ENCODE measurements at regions not wholly inside any gene's neighbourhood (a gene's known extent, or its start where the extent isn't known, plus 50 kb on each side); places are given as distances from the start of the nearest gene placed in this dataset.
"Not testable (repeated sequence)": the region's sequence is repeated elsewhere in the genome, so short reads cannot be mapped to it uniquely, and the experiment has no call there.

DNA sequence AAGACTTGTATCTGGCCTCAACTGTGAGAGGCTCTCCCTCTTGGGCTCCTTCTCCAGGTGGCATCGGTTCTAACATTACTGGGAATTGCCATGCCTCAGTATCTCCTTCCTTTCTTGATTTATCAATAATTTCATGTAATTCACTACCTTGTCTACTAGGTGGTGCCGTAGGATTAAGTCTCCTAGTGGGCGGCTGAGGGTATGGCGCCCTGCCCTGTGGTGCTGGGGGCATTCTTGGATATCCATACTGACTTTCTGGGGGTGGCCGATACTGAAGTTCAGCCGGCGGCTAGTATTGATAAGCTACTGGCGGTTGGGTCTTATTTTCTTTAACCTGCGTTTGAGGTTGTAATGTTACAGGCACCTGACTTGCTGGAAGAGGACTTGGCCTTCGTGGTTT lies 164.2 kb upstream of the TMPRSS15 start:
- not testable (repeated sequence) for DNase-seq

DNA sequence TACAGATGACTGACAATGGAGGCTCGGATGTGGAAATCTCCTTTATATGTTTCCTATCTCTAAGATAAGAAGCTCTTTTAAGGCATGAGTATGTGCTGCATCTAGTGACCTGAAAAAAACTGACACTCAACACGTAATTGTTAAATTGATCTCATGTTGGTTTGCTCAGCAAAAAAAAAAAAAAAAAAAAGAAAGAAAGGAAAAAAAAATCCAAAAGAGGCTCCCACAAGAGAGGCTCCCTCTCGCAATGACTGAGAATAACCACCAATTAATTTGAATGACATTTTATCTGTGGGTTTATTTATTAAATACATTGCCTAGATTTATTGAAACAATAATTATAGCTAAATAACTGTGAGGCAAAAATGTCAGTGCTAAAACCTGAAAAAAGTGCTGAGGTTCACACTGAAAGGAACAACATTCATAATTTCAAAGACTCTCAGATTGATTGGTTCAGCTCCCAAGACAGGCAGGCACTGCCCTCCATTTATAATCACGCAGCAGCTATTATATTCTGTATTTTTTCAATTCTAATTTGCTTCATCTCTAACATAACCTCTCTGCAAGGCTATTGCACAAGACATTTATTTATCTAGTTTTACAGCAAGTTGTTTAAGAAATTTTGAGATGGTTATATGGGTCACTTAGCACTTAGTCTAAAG lies 184.5 kb upstream of the TMPRSS15 start:
- no peak for DNase-seq

DNA sequence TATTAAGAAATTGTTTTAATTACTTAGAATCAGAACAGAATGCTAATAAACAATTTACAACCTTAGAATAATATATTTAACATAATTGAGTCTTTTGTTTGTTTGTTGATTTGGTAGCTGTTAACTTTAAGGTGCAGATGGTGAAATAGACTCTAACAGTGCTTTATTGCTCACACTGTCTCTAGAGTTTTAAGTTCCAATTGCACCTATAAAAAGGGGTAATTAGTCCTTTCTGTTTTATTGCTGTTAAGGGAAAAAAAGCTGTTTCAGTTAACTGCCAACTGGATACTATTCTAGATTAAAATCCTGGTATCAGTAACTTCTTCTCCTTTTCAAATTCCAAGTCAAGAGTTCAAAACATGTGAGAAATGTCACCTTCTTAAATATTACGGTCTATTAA lies 197.6 kb upstream of the TMPRSS15 start:
- no peak for DNase-seq

DNA sequence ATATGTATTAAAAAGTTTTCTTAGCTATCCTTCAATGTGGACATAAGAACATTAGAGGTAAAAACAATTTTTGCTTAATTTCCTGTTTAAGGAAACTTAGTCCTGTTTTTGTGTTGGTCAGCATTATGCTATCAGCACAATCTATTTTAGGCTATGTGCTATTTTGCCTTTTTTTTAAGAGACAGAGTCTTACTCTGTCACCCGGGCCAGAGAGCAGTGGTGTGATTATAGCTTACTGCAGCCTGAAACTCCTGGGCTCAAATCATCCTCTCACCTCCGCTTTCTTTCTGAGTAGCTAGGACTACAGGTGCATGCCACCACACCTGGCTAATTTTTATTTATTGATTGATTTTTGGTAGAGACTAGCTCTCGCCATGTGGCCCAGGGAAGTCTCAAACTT lies 199.1 kb upstream of the TMPRSS15 start:
- no peak for DNase-seq

DNA sequence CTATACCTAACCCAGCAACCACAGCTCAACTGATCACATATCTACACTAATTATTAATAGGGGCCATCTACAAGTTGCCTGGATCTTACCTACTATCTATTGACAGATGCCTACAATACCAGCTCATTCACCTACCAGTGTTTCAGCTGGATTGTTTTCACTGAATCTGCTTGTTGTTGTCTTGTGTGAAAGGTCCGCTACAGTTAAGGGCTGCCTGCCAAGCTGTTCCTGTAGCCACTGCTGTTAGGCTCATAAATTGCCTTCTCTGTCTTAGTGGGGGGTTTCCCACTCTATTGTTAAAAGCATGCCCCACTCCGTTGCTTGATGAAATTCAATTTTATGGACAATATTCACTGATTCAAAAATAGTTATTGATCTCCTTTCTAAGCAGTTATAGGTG lies 199.7 kb upstream of the TMPRSS15 start:
- DNase-seq: no peak

DNA sequence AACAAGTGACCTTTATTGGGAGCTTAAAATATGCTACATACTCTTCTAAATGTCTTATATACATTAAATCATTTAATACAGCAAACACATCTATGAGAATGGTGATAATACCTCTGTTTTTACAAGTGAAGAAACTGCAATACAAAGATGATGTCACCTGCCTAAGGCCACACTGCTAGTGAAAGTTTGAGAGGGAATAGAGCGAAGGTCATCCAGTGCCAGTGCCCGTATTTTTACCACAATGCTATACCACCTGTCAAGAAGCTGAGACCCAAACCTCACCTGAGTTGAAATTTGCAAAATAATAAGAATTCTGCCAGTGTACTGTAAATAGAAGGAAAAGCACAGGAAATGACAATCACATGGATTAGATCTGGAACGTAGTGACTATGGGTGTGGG lies 200.4 kb upstream of the TMPRSS15 start:
- no peak for DNase-seq

DNA sequence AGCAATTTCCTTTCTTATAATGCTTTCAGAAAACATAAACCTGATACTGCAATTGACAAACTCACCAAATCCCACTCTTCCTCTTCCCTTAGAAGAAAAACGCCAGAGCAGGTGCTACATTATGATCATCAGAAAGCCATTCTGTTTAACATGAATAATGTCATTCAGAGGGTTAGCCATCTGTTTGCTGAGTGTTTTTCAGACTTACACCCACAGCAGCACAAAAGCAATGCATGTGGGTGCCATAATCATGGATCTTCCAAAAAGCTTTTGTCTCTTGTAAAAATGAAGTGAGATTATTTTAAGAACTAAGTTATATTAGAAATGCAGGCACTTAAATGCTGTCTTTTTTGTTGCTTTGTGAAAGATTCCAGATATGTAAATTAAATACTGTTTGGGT lies 204.6 kb upstream of the TMPRSS15 start:
- no peak for DNase-seq

DNA sequence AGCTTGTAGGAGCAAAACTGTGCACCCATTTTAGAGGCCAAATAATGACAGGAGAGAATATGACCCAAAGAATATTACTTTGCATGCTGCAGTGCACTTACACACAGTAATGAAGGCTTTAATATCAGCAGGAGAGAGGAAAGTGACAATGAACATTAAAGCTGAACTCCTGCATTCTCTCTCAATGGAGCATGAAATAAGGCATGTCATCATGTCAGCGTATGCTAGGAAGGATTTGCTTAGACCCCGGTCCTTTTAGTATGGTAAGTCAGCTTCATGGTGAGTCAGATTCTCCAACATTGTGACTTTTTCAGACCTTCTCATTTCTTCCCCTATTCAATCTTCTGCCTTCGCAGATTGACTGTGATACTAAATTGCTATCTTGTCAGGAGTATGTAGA lies 210.7 kb upstream of the TMPRSS15 start:
- no peak for DNase-seq

DNA sequence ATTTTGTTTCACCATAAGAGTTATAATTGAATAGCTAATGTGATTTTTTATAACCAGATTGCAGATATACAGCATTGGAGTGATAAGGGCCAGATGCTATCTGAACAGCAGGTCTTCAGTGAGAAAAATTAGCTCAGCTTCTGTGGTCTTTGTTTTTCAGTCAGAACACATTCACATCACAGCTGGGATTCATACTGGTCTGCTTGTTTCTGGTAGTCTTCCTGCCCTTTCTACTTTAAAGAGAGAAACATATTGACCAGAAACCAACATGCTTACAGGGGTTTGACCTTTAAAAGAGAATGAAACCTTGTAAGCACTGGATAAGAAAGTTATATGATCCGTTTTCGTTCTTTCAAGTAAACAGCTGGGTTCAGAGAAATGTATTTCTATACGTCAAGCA lies 213.7 kb upstream of the TMPRSS15 start:
- DNase-seq: no peak

DNA sequence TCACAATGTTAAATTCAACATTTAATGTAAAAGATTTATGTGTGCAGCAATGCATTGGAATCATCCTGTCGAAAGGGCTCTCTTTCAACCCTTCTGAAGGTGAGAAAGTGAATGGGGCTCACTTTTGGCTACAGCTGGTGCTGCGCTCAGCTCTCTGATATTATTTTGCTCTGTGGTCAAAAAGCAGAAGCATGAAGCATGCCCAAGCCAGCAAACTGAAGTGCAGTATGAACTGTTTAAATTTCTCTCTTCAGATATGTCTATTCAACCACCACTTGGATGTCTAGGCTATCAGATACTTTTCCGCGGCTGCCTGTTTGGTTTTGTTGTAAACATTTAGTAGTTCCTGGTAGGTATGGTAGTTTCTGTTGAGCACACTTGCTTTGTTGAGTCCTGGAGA lies 216.9 kb upstream of the TMPRSS15 start:
- no peak for DNase-seq

DNA sequence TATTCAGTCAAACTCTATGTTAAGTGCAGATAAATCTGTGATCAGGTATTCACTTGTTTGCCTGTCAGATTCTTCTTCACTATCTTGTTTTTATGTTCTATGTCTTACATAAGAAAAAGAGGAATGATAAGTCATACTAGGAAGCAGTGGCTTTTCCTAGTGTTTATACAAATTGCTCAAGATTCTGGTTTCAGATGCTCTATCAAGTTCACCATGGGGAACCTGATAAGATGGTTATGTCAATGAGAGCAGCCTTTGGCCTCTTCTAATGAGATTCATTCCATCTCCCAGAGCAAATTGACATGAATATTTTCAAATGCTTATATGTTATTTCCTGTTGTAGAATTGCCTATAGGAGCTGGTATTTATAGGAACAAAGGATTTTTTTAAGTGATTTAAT lies 218.8 kb upstream of the TMPRSS15 start:
- DNase-seq: no peak

DNA sequence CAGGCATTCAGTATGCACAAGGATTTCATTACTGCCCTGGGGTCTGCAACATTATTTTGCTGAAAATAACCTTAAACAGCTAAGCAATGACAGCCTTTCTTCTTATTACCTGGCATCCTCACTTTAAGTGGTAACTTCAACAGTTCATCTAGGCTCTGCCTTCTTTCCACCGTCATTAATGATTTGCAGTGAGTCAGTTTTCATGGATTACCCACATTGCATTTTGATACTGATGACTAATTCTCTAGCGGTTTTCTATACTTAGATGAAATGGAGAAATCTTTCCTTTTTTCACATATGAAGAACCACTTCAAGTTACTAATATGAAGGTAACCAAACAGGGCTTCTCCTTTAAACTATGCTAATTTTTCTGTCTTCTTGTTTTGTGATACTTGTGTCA lies 226.9 kb upstream of the TMPRSS15 start:
- DNase-seq: no peak

DNA sequence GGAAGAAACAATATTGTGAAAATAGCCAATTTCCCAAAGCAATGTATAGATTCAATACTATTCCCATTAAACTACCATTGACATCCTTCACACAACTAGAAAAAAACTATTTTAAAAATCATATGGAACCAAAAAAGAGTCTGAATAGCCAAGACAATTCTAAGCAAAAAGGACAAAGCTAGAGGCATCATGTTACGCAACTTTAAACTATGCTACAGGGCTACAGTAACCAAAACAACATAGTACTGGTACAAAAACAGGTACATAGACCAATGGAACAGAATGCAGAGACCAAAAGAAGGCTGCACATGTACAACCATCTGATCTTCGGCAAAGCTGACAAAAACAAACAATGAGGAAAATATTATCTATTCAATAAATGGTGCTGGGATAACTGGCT lies 233.3 kb upstream of the TMPRSS15 start:
- DNase-seq: no peak

DNA sequence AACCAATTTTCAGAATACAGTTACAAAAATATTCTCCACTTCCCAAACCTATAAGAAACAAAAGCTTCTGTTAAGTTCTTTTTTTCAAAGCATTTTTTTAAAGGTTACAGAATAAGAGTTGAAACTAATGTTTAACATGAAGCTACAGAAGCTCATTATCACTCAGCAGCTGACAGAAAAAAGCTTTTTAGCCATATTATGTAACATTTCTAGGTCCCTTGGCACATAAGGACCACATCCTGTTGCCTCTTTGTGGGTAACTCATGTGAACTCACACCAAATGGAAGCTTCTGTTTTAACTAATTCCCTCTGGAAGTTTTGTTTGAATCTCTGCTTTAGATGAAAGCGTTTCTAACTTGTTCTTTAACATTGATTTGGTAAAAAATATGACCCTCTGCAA lies 242.5 kb upstream of the TMPRSS15 start:
- no peak for DNase-seq

DNA sequence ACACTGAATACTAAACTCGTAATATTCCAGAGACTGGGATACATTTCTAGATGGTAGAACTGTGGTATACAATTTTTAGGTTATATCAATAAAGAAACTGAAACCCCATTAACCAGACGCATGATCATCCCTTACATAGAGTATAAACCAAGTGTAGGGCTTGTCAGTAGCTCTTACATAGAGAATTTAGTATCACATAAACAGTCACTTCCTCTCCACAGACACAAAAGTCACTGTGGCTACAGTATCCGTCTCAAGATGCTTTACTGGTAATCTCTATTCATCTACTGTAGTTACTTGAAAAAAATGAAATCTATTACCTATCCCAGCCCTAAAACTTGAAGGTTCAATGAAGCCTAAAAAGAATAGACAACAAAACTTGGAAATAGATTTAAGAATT lies 252.3 kb upstream of the TMPRSS15 start:
- DNase-seq: no peak

DNA sequence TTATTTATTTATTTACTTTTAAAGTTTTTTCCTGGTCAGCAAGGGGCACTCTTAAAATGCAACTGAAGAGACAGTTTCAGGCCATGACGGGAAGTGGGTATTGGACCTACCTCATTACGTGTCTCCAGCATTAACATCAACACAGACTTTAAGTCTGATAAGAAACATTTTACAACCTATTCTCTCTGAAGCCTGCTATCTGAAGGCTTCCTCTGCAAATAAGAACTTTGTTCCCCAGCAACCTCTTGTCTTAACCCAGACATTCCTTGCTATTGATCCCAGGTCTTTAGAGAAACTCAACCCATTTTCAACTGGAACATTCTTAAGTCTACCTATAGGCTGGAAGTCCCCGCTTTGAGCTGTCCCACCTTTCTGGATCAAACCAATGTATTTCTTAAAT lies 258.3 kb upstream of the TMPRSS15 start:
- DNase-seq: no peak

DNA sequence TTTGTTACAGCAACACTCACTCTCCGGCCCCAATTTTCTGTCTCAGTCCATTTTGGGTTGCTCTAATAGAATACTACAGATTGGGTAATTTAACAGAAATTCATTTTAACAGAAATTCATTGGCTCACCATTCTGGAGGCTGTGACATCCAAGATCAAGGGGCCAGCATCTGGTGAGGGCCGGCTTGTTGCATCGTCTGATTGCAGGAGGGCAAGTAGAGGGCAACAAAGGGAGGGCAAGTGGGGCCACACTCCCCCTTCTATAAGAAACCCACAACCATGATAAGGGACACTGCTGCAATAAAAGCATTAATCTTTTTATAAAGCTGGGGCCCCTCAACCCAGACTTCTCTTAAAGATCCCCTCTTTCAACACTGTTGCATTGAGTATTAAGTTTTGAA lies 260.1 kb upstream of the TMPRSS15 start:
- no peak for DNase-seq

DNA sequence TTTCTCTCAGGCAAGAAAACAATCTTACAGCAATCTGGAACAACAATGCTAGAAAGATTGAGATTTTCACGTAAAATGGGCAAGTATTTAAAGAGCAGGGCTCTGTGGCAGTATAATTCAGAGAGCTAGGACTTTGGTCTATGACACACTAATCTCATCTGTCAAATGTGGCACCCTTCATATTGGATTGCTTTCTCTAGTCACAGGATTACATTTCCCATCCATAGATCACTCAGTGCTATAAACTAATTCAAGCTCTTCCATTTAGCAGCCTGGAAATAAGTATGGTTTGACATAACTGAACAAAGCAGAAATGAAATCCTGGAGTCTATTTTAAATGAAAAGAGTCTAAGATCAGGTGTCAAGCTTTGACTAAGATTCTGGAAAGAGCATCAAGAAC lies 263.1 kb upstream of the TMPRSS15 start:
- DNase-seq: no peak

DNA sequence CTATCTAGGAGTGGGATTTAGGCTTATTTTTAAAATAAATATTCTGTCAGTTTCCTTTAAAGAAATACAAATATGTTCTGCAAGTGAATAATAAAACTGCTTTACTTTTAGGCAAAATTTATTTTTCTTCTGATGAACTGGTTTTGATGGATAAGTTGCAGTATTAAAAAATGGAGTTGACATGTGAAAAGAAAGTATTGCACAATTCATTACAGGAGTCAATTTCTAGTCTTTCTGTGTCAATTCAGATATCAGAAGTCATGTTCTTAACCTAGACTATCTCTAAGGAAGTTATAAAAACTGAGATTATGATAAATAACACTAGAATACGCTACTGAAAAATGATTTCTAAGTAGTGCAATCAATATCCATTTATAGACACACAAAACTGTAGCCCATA lies 270.2 kb upstream of the TMPRSS15 start:
- DNase-seq: no peak

DNA sequence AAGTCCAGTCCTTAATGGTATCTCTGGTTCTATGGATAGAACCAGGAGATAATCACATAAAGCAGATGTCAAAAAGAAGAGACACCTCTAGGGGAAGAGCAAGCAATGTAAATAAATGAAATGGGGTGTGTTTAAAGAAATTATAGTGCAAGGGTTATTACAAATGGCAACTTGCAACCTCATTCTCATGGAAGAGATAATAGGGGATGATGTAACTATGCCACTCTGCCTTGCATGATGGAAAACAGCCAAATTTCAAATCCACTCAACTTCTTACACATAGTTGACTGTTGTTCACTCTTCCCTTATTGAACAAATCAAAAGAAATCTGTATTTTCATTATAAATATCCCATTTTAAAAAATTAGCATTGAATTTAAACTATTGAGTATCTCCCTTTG lies 274.0 kb upstream of the TMPRSS15 start:
- no peak for DNase-seq

DNA sequence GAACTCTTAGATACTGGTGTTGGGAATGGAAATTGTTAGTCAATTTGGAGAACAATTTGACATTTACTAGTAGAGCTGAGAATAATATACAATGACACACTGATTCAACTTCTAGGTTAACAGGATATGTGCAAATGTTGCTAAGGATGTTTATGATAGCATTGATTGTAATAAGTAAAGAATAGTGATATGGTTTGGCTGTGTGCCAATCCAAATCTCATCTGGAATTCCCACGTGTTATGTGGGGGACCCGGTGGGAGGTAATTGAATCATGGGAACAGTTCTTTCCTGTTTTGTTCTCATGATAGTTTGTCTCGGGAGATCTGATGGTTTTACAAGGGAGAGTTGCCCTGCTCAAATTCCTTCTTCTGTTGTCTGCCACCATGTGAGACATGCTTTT lies 302.4 kb upstream of the TMPRSS15 start:
- no peak for DNase-seq

DNA sequence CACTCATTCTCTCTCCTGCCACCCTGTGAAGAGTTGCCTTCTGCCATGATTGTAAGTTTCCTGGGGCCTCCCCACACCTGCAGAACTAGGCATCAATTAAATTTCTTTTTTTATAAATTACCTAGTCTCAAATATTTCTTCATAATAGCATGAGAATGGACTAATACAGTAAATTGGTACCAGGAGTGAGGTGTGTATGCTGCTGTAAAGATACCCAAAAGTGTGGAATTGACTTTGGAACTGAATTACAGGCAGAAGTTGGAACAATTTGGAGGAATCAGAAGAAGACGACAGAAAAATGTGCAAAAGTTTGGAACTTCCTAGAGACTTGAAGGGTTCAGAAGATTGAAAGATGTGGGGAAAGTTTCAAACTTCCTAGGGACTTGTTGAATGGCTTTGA lies 308.1 kb upstream of the TMPRSS15 start:
- DNase-seq: no peak

DNA sequence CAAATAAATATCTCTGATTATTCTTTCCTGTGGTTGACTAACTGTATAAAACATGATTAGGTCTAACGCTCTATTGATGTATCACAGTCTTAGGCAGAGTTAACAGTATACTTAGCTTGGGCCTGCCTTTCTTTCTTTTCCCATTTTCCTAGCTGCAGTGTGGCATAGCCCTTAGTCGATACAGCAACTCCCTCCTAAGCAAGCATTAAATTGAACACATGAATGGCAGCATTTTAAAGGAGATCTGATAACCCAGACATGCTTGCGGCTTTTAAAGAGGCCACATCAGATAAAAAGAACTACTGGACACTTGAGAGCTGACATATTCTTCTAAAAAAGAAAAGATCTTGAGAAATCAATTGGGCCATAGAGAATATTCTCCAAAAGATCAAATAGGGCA lies 312.0 kb upstream of the TMPRSS15 start:
- DNase-seq: no peak

DNA sequence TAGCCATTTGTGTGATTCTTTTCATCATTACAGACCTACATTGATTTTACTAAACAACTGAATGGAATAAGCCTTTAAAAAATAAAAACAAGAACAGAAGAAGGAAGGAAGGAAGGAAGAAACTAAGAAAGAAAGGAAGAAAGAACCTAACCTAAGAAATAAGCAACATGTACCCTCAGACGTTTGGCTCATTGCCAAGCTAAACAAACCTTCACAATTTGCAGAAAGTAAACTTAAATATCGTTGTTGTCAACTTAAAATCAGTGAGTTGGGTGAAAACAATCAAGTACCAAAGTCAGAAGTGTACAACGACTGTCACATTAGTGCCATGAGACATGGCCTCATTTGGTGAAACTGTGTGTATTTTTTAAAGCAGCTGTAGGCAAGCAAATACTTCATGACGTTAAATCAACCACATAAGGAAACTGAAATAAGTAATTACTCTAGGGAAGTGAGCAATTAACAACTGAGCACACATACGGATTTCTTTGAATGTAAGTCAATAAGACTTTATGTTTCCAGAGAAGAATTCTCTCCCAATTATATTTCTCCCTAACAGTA lies 313.1 kb upstream of the TMPRSS15 start:
- DNase-seq: no peak

DNA sequence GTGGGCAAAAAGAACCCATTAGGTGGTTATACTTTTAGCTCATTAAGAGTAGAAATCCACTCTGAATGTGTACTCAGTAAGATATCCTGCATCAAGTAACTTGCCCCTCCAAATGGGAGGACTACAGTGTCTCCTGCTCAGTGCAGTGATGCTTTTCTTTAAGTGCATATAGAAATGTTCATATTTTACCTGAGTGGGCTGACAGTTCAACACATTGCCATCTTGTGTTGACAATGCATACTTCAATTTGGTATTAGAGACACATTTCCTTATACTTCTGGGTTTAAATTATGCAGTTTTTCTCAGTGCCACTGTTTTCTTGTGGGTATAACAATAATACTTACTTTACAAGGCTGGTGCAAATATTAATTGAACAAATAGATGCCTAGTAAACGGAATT lies 318.6 kb upstream of the TMPRSS15 start:
- DNase-seq: no peak

DNA sequence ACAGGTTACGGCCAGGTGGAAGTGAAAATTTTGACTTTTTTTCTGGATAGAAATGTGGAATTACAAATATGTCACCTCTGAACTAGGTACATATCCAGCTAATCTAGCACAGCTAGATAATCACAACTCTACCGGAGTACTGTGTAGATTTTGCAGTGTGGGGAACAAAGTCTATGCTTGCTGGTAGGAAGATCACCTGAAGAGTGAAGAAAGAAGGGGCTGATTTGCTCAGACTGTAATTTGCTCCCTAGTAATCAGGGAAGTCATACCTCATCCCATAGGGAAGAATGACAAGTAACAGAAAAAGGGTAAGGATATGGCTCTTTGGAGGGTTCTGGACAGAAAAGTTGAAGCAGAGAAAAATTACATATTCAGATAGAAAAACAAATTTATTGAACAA lies 319.6 kb upstream of the TMPRSS15 start:
- no peak for DNase-seq

Measured in stimulated activated CD4-positive, alpha-beta T cell treated with anti-CD3 and anti-CD28 coated beads, Interleukin-4, amount 100 ng/mL, for 4 hours (primary cell).